Heart left ventricle (tissue), 16 donors: ENCODE measurements at regions not wholly inside any gene's neighbourhood (a gene's known extent, or its start where the extent isn't known, plus 50 kb on each side); places are given as distances from the start of the nearest gene placed in this dataset.

Experiments
- ATAC-seq, 4 donors: fragments of 200-7000 bp; cut with Tn5 transposase; one replicate each; pipeline ENCODE4 v1.9.1; 2020 to 2022; ENCODE audit warnings: moderate library complexity in 4 of 4, mild to moderate bottlenecking in 3 of 4, moderate number of reproducible peaks in 1 of 4
- DNase-seq, 5 donors: peaks; one replicate each; pipeline ENCODE4 v3.0.0-alpha.2; 2020
- H3K27ac ChIP-seq, 12 donors: fragments of 200-600 bp; sonication (generic) in 4 of 12; one replicate each; pipeline versions ENCODE4 v1.5.0 to v1.8.0; 2016 to 2022; ENCODE audit warnings: mild to moderate bottlenecking in 2 of 12
- H3K27me3 ChIP-seq, 9 donors: fragments of 200-600 bp; sonication (generic) in 2 of 9; one replicate each; pipeline versions ENCODE4 v1.5.1 to v1.8.0; 2016 to 2022; ENCODE audit warnings: mild to moderate bottlenecking in 3 of 9
- H3K36me3 ChIP-seq, 9 donors: fragments of 200-600 bp; sonication (generic) in 2 of 9; one replicate each; pipeline versions ENCODE4 v1.5.0 to v1.8.0; 2018 to 2022; ENCODE audit warnings: mild to moderate bottlenecking in 2 of 9
- H3K4me1 ChIP-seq, 12 donors: fragments of 200-600 bp; sonication (generic) in 4 of 12; one replicate each; pipeline versions ENCODE4 v1.5.0 to v1.8.0; 2016 to 2022; ENCODE audit warnings: mild to moderate bottlenecking in 3 of 12
- H3K4me3 ChIP-seq, 12 donors: fragments of 200-600 bp; sonication (generic) in 4 of 12; one replicate each; pipeline versions ENCODE4 v1.5.0 to v1.8.0; 2017 to 2022; ENCODE audit warnings: mild to moderate bottlenecking in 9 of 12, moderate library complexity in 4 of 12
- H3K9me3 ChIP-seq, 12 donors: fragments of 200-600 bp; sonication (generic) in 4 of 12; one replicate each; pipeline versions ENCODE4 v1.5.0 to v1.8.0; 2016 to 2022; ENCODE audit warnings: mild to moderate bottlenecking in 1 of 12
- CTCF ChIP-seq, 12 donors: fragments of 200-600 bp; sonication (generic) in 4 of 12; IDR thresholded peaks; one replicate each; pipeline versions ENCODE4 v1.5.0 to v1.8.0; 2018 to 2022; ENCODE audit warnings: antibody characterized with exemption in 12 of 12, mild to moderate bottlenecking in 5 of 12
- POLR2A ChIP-seq, 2 donors: fragments of 450-650 bp; IDR thresholded peaks; one replicate each; pipeline ENCODE4 v1.6.1; 2017; ENCODE audit warnings: antibody characterized with exemption in 2 of 2, mild to moderate bottlenecking in 2 of 2, moderate library complexity in 2 of 2
- WGBS, 4 donors: extraction: QIAGEN DNeasy Blood & Tissue Kit in 2 of 4; methylation state at CpG; one replicate each; pipeline versions ENCODE4 v1.1.5 to v1.1.7; 2013 to 2018; 5-methylcytosine and 5-hydroxymethylcytosine counted together
- intact Hi-C, 10 donors: fragments of 100-400 bp; cut with DNase I; formaldehyde crosslinking; loops; one replicate each; pipeline versions ENCODE4 v1.11.1 to v1.14.2; 2022
- donor health status: ischemic (EF 13 %, LVEDD 7.1; RV severe dilation, severe dysfunction).
- donor health status: healthy with polysubstance abuse.
- donor health status: DM: no; HTN: yes; CAD: no.
- donor health status: DM: no; HTN: no; CAD: no.
- donor health status: ischemic (EF 25% LVEDD 6.9; RV normal size, moderate dysfunction).
- donor health status: ischemic (EF 25% LVEDD 5.7; RV mildly dilated, moderate dysfunction).
- donor health status: healthy.
- donor health status: DM: yes; HTN: yes; CAD: no.
- donor health status: ischemic (EF 35%, LVEDD 5.7; RV mildly dilated, moderate dysfunction).
- donor health status: nonischemic (EF 11% LVEDD 7.7; RV severe dilation, severe dysfunction).
- donor health status: DM: yes; HTN: yes; CAD: no.
- donor health status: PGD.
- donor health status: ischemic (EF 29% LVEDD 5.4; RV normal size, mild dysfunction).
- donor health status: nonischemic (EF 23%, LVEDD 6.1; RV moderate dilation, normal function).

GRCh38 chr21:24112020-24112419 is 1495.3 kb downstream of the MRPL39 start:
- TF ChIP-seq POLR2A (IDR thresholded peaks at IDR 0.05) (no peak), CTCF (IDR thresholded peaks at IDR 0.05) (no peak)
- WGBS, 4 donors, result 33 to 66% (median 44%) methylated on average over 5 of the region's 5 CpGs

DNA sequence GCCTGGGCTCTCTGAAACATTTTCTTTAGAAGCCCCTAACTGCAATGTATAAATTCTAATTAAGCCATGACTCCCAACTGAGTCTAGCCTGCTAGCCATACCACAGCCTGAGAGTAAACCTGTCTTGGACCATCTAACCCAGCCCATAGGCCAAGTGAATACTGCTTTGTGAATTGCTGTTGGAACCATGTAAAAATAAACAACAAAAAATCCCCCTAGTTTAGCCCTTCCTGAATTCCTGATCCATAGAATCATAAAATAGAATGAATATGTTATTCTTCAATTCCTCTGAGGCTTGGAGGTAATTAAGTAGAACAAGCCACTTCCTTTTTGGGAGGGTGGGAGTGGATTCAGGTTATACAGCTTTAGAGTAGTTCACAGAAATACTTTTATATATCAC is 1496.4 kb downstream of the MRPL39 start:
- no peaks in the 10 kb centered on the region for H3K9me3 ChIP-seq
- no peak overlapping the region for H3K27ac ChIP-seq
- H3K36me3 ChIP-seq, result no peaks in the 10 kb centered on the region
- no peaks in the 10 kb centered on the region for H3K27me3 ChIP-seq
- no peak overlapping the region for H3K4me3 ChIP-seq
- H3K4me1 ChIP-seq, result no peaks in the 10 kb centered on the region
- intact Hi-C loops, result no loop called here
- DNase-seq, result no peak
- no peak for TF ChIP-seq CTCF (IDR thresholded peaks at IDR 0.05)
- no peak for TF ChIP-seq POLR2A (IDR thresholded peaks at IDR 0.05)
- ATAC-seq, result no peak

More at GRCh38 chr21:24112020-24112419, 1495.3 kb downstream of the MRPL39 start:
- no peaks in the 10 kb centered on the region for H3K4me1 ChIP-seq
- intact Hi-C loops, result no loop called here
- H3K36me3 ChIP-seq, result no peaks in the 10 kb centered on the region
- ATAC-seq, result no peak
- H3K4me3 ChIP-seq, result no peak overlapping the region
- H3K27ac ChIP-seq, result no peak overlapping the region
- no peaks in the 10 kb centered on the region for H3K27me3 ChIP-seq
- no peak for DNase-seq
- H3K9me3 ChIP-seq, result no peaks in the 10 kb centered on the region

DNA sequence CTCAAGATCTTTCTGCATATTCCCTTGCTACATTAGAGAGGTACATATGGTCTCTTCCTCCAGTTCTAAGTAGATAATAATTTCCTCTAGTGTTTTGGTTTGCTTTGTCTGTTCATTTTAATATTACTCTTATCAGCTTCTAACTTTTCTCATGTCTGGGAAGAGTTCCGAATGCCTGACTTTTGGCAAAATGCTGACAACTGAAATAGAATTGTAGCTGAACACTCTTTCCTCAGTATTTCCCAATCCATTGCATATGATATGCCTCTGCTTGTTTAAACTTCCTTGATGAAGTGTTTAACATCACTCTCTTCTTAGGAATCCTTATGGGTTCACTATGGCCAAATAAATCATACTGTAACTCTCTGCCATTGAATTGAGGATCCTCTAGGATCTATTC is 1510.1 kb downstream of the MRPL39 start:
- 0% methylated on average over 1 of the region's 1 CpG for WGBS, 4 donors
- Histone ChIP-seq H3K27me3 (no peaks in the 10 kb centered on the region), H3K9me3 (peaks cover 0 to 7% (median 0%) of the 10 kb centered on the region in 12 donors), H3K4me1 (no peaks in the 10 kb centered on the region), H3K36me3 (no peaks in the 10 kb centered on the region), H3K4me3 (no peak overlapping the region), H3K27ac (no peak overlapping the region)
- intact Hi-C loops, result no loop called here
- DNase-seq (no peak), ATAC-seq (no peak)
- no peak for TF ChIP-seq POLR2A (IDR thresholded peaks at IDR 0.05)
- TF ChIP-seq CTCF (IDR thresholded peaks at IDR 0.05), result no peak

DNA sequence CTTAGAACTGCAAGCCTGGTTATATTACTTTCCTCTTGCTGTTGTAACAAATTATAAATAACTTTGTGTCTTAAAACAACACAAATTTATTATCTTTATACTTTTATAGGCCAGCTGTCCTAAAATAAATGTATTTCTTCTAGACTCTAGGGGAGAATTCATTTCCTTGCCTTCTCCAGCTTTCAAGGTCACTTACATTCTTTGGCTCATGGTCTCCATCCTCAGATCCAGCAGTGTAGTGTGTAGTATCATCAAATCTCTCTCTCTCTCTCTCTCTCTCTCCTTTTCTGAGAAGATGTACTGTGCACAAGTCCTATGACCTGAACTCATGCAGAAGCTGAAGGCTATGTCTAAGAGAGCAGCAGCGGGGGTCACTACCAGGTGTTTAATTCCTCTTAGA is 1510.6 kb downstream of the MRPL39 start:
- TF ChIP-seq POLR2A (IDR thresholded peaks at IDR 0.05) (no peak), CTCF (IDR thresholded peaks at IDR 0.05) (no peak)
- DNase-seq (no peak), ATAC-seq (no peak)
- Histone ChIP-seq H3K4me3 (no peak overlapping the region), H3K36me3 (no peaks in the 10 kb centered on the region), H3K9me3 (peaks cover 0 to 7% (median 0%) of the 10 kb centered on the region in 12 donors), H3K27ac (no peak overlapping the region), H3K4me1 (no peaks in the 10 kb centered on the region), H3K27me3 (no peaks in the 10 kb centered on the region)
- WGBS, 4 donors, result 74 to 95% (median 78%) methylated on average over 1 of the region's 1 CpG
- intact Hi-C loops, result no loop called here
